ENCODE measurements at regions not wholly inside any gene's neighbourhood (a gene's known extent, or its start where the extent isn't known, plus 50 kb on each side); places are given as distances from the start of the nearest gene placed in this dataset.
"Not testable (repeated sequence)": the region's sequence is repeated elsewhere in the genome, so short reads cannot be mapped to it uniquely, and the experiment has no call there.

- H3K4me2 ChIP-seq (ENCODE audit: low read depth, low read length); H3K79me2 ChIP-seq (ENCODE audit: insufficient read depth, low read length); CTCF ChIA-PET (ENCODE audit: low intra/inter-chr PET ratio, low total read pairs); H3K9ac ChIP-seq (ENCODE audit: insufficient read depth, low read depth, low read length); H3K4me1 ChIP-seq (ENCODE audit: insufficient read depth, low read length); in situ Hi-C loops (cut with HindIII; ENCODE audit: extremely low pct_ligation_motif_present, low pct_unique_long_range_greater_than_20kb); intact Hi-C loops (cut with micrococcal nuclease; ENCODE audit: unreplicated experiment); H3K36me3 ChIP-seq (replicated peaks in 1 of 2; ENCODE audit: control insufficient read depth in 1 of 2, insufficient read depth in 2 of 2, low read length in 2 of 2); H4K20me1 ChIP-seq (ENCODE audit: insufficient read depth, low read length); H2AFZ ChIP-seq (ENCODE audit: low read length); FAIRE-seq; DNase-seq (ENCODE audit: low spot score); ATAC-seq; H3K27me3 ChIP-seq (ENCODE audit: control insufficient read depth in 1 of 2, insufficient read depth in 2 of 2, low read length in 2 of 2); BruUV-seq (replicated peaks); H3K27ac ChIP-seq (ENCODE audit: extremely low read length, insufficient read depth, low read length); POLR2A ChIA-PET; H3K4me3 ChIP-seq (replicated peaks in 1 of 3; ENCODE audit: insufficient read depth in 1 of 3, low read depth in 2 of 3, low read length in 3 of 3): not testable (repeated sequence)
- WGBS (ENCODE audit: low lambda C conversion rate) = no CpG with 5 or more reads among the region's 1 CpG
- peaks cover 67% of the 10 kb centered on the region for H3K9me3 ChIP-seq (ENCODE audit: low read length)
Observed at GRCh38 chr22:11370311-11370710, 4157.7 kb upstream of the OR11H1 start.
